GM21447 (cell line): ENCODE measurements at regions not wholly inside any gene's neighbourhood (a gene's known extent, or its start where the extent isn't known, plus 50 kb on each side); places are given as distances from the start of the nearest gene placed in this dataset.

ENCODE experiments used
- ATAC-seq: cut with Tn5 transposase; IDR thresholded peaks from one replicate; pipeline ENCODE4 v1.9.1; 2021; ENCODE audit not compliant: unreplicated experiment

DNA sequence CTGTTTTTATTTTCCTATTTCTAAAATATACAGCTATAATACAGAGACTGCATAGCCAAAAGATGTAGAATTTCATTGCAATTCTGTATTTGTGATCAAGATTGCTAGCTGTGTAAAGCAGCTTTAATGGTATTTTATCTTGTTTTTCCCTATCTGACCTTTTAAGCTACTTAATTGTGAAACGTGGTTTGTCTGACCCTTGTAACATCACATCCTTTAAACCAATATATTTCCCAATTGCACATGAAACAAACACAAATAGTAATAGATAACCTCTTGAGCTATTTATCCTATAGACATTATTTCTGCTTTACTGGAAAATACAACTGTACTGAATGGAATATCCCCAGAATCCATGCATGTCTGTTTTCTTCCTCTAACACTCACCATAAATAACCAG, 112.2 kb upstream of the PLPPR4 start:
- no peak for ATAC-seq

GRCh38 chr1:99163671-99164070, 100.6 kb upstream of the PLPPR4 start:
- ATAC-seq = no peak

DNA sequence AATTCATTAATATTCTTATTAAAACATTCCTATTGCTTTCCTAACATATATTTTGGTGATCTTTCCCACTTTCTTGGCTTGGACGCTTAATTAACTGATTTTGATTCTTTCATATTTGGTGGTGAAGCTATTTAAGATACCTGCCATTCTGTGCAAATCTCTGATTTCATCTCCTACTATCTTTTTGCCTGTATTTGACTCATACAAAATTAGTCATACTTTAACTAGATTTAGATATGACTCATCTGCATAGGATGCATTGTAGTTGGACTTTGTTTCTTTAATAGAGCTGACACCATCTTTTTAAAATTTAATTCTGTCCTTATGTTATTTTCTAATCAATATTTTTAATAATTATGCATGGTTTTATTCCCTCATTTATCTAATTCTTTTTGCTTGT, 93.8 kb upstream of the PLPPR4 start:
- ATAC-seq = no peak

- ATAC-seq = no peak
Observed at GRCh38 chr1:99171184-99171813, 93.0 kb upstream of the PLPPR4 start.

DNA sequence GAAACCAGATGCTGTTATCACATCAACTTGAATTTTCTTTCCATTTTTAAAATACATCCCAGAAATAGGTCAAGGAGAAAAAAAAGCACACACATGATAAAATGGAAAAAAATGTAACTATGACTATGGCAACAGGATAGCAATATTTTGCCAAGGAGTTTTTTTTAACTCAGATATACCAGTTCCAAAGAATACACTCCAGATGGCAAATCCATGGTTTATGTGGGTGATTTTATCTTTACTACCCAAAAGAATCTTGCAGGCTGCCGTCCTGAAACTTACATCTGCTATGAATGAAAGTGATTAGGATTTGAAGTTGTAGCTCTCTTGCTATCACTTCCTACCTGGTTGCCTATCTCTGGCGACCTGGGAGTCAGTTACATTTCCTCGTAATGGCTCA, 91.0 kb upstream of the PLPPR4 start:
- no peak for ATAC-seq

DNA sequence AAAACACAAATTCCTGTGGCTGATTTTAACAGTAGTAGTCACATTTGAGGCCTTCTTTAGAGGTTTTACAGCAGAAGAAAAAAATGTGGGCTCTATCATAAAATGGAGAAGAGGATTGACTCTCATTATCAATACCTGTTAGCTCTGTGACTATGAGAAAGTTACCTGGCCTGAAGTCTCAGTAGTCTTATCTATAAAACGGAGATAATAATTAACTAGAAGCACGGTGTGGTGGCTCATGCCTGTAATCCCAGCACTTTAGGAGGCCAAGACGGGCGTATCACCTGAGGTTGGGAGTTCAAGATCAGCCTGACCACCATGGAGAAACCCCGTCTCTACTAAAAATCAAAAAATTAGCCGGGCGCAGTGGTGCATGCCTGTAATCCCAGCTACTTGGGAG, 90.4 kb upstream of the PLPPR4 start:
- no peak for ATAC-seq

- no peak for ATAC-seq
Observed at GRCh38 chr1:99176753-99177152, 87.5 kb upstream of the PLPPR4 start.

DNA sequence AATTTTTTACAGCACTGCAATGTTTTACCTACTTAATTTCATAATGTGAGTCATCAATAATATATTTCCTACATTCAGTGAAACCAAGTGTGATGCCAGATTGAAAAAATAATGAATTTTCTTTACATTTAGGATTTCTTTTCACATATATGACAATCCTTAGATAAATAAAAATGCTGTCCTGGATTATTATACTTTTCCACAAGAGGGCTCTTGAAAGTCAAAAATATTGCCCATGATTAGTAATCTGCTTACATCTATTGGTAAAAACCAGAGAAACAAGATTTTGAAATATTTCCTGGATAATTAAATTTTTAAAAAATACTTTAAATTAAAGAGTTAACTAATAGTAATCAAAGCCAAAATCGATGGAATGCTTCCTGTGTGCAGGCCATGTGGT, 86.8 kb upstream of the PLPPR4 start:
- no peak for ATAC-seq

DNA sequence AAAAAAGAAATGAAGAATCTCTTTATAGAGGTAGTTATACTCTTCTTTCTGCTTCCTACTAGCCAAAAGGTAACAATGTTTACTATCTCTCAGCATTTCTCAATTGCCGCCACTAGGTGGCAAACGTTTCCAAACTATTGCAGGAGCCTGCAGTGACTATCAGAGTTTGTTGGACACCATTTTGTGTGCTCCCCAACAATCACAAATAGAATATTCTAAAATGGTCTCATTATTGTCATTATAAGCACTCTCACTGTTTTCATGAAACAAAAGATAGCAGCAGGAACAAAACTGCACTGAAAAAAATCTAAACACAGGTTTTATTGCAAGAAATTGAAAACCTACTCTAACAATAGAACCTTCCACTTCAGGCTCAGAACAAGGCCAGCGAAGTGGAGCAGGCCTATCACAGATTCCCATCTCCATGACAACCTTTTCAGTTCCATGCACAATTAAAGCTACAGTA, 83.9 kb upstream of the PLPPR4 start:
- ATAC-seq = peak; percentile 99

GRCh38 chr1:99180915-99181314, 83.4 kb upstream of the PLPPR4 start:
- no peak for ATAC-seq

DNA sequence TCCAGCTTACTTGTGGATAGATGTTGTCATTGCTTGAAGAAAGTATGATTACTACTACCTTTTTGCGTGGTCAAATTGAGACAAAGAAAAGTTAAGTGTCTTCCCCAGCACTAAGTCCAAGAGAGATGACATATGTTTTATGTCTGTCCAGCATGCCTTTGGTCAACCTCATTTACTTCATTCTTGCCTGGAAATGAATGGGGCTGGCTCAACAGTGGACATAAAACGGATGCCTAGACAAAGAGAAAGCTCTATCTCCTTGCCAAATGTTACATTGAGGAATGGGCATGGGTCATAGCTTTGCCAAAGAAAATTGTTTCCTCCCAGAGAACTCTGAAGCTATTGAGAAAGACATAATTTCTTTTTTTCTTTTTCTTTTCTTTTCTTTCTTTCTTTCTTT, 82.4 kb upstream of the PLPPR4 start:
- ATAC-seq = no peak

- no peak for ATAC-seq
Observed at GRCh38 chr1:99185196-99185595, 79.1 kb upstream of the PLPPR4 start.

GRCh38 chr1:99193431-99193830, 70.9 kb upstream of the PLPPR4 start:
- no peak for ATAC-seq

- ATAC-seq = no peak
Observed at GRCh38 chr1:99198393-99198792, 65.9 kb upstream of the PLPPR4 start.

GRCh38 chr1:99207216-99207615, 57.1 kb upstream of the PLPPR4 start:
- no peak for ATAC-seq
